Vagina (tissue), 2 donors: ENCODE measurements at regions not wholly inside any gene's neighbourhood (a gene's known extent, or its start where the extent isn't known, plus 50 kb on each side); places are given as distances from the start of the nearest gene placed in this dataset.
A peak's percentile ranks its signal among the peaks of the same experiment; 100 is the strongest.

Source experiments
- DNase-seq, 2 donors: peaks; one replicate each; pipeline ENCODE4 v3.0.0-alpha.2; 2017; ENCODE audit errors: extremely low spot score in 2 of 2
- H3K27ac ChIP-seq: fragments of 200-600 bp; sonication (generic); one replicate; pipeline ENCODE4 v1.5.1; 2019
- H3K27me3 ChIP-seq: fragments of 200-600 bp; sonication (generic); one replicate; pipeline ENCODE4 v1.5.1; 2019
- H3K36me3 ChIP-seq, 2 donors: fragments of 200-600 bp; sonication (generic); one replicate each; pipeline ENCODE4 v1.5.1; 2017 to 2019
- H3K4me1 ChIP-seq: fragments of 200-600 bp; sonication (generic); one replicate; pipeline ENCODE4 v1.5.1; 2019
- H3K4me3 ChIP-seq, 2 donors: fragments of 200-600 bp; sonication (generic); 1 replicate in 1 of 2; 2 replicates in 1 of 2; pipeline ENCODE4 v1.5.1; 2016 to 2019
- H3K9me3 ChIP-seq: fragments of 200-600 bp; sonication (generic); one replicate; pipeline ENCODE4 v1.5.1; 2019
- POLR2A ChIP-seq, 2 donors: fragments of 450-650 bp; IDR thresholded peaks; one replicate each; pipeline ENCODE4 v1.6.1; 2017; ENCODE audit warnings: antibody characterized with exemption in 2 of 2, mild to moderate bottlenecking in 2 of 2, moderate library complexity in 2 of 2
- POLR2AphosphoS5 ChIP-seq, 2 donors: sonication (generic); formaldehyde crosslinking; IDR thresholded peaks; one replicate each; pipeline ENCODE4 v1.9.0; 2017; ENCODE audit warnings: antibody characterized with exemption in 2 of 2, mild to moderate bottlenecking in 2 of 2, low read depth in 1 of 2; ENCODE audit not compliant: insufficient read depth in 1 of 2
- intact Hi-C: fragments of 100-400 bp; cut with DNase I; formaldehyde crosslinking; loops from one replicate; pipeline ENCODE4 v1.15.1; 2023
- TF ChIP-seq, protein P1 (sequence below), 3 experiments: fragments of 450-650 bp in 2 of 3; fragments of 200-600 bp in 1 of 3; sonication (generic) in 1 of 3; IDR thresholded peaks; one replicate each; pipeline ENCODE4 v1.5.1; 2017 to 2019; ENCODE audit warnings: antibody characterized with exemption in 3 of 3, mild to moderate bottlenecking in 2 of 3, moderate library complexity in 2 of 3

GRCh38 chr12:95418142-95418541 lies 55.8 kb upstream of the METAP2 start:
- H3K36me3 ChIP-seq: no peaks in the 10 kb centered on the region
- no peaks in the 10 kb centered on the region for H3K27me3 ChIP-seq
- intact Hi-C loops: no loop called here
- DNase-seq: no peak
- TF ChIP-seq, protein P1, sequence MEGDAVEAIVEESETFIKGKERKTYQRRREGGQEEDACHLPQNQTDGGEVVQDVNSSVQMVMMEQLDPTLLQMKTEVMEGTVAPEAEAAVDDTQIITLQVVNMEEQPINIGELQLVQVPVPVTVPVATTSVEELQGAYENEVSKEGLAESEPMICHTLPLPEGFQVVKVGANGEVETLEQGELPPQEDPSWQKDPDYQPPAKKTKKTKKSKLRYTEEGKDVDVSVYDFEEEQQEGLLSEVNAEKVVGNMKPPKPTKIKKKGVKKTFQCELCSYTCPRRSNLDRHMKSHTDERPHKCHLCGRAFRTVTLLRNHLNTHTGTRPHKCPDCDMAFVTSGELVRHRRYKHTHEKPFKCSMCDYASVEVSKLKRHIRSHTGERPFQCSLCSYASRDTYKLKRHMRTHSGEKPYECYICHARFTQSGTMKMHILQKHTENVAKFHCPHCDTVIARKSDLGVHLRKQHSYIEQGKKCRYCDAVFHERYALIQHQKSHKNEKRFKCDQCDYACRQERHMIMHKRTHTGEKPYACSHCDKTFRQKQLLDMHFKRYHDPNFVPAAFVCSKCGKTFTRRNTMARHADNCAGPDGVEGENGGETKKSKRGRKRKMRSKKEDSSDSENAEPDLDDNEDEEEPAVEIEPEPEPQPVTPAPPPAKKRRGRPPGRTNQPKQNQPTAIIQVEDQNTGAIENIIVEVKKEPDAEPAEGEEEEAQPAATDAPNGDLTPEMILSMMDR (IDR thresholded peaks at IDR 0.05): no peak
- TF ChIP-seq POLR2A (IDR thresholded peaks at IDR 0.05): no peak
- TF ChIP-seq POLR2AphosphoS5 (IDR thresholded peaks at IDR 0.05; ENCODE audit: insufficient read depth in 1 of 2, low read depth in 1 of 2): no peak
- no peaks in the 10 kb centered on the region for H3K9me3 ChIP-seq
- no peak overlapping the region for H3K4me3 ChIP-seq
- H3K4me1 ChIP-seq: no peaks in the 10 kb centered on the region
- H3K27ac ChIP-seq: peak overlapping the region; percentile 51
